HG03354 (cell line): ENCODE measurements at regions not wholly inside any gene's neighbourhood (a gene's known extent, or its start where the extent isn't known, plus 50 kb on each side); places are given as distances from the start of the nearest gene placed in this dataset.
"Not testable (repeated sequence)": the region's sequence is repeated elsewhere in the genome, so short reads cannot be mapped to it uniquely, and the experiment has no call there.

Source experiments
- ATAC-seq: cut with Tn5 transposase; IDR thresholded peaks from one replicate; pipeline ENCODE4 v1.9.1; 2021; ENCODE audit warnings: mild to moderate bottlenecking; ENCODE audit not compliant: unreplicated experiment, poor library complexity, severe bottlenecking

GRCh38 chr5:176018598-176018997 lies 50.5 kb upstream of the THOC3 start:
- ATAC-seq, result not testable (repeated sequence)

DNA sequence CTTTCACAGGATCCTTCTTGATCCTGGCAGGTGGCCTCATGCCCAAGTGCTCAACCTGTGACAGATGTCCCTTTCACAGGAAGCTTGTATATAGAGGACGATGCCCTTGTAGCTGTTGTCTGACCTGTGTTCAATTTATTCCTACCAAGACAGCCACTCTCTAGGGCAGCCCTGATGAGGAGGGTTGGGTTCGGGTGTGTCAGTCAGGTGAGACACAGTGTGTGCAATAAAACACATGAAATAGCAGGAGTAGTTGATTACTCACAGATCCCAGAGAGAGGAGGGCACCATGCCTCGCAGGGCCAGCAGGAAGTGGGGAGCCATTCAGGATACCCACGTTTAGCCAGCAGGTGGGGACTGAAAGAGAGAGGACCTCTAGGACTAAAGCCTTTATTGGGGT lies 52.7 kb upstream of the THOC3 start:
- ATAC-seq, result not testable (repeated sequence)

DNA sequence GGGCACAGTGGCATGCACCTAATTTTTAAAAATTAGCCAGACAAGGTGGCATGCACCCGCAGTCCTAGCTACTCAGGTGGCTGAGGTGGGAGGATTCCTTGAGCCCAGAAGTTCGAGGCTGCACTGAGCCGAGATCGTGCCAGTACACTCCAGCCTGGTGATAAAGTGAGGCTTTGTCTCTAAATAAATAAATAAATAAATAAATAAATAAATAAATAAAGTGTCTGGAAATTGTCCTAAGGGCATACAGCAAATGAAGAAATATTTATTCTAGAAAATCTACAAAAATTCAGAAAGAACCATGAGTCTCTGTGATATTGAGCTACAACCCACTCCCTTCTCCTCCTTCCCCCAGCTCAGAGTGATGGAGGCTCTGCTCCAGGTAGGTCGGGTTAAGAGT lies 55.4 kb upstream of the THOC3 start:
- ATAC-seq, result not testable (repeated sequence)

GRCh38 chr5:176029445-176029844 lies 61.3 kb upstream of the THOC3 start:
- not testable (repeated sequence) for ATAC-seq

DNA sequence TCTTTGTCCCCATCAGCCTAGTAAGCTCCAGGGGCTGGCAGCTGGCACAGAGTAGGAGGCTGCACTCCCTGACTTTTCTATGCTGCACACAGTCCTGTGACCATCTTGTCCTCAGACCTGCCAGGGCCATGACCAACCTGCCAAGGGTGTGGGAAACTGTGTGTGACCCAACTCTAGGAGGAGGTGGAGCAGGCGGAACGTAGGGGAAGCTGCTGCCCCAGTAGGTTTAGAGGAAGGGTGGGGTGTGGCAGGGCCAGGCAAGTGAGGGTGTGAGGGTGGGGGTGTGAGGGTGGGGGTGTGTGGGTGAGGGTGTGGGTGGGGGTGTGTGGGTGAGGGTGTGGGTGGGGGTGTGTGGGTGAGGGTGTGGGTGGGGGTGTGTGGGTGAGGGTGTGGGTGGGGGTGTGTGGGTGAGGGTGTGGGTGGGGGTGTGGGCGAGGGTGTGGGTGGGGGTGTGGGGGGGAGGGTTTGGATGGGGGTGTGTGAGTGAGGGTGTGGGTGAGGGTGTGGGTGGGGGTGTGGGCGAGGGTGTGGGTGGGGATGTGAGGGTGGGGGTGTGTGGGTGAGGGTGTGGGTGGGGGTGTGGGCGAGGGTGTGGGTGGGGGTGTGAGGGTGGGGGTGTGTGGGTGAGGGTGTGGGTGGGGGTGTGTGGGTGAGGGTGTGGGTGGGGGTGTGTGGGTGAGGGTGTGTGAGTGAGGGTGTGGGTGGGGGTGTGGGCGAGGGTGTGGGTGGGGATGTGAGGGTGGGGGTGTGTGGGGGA lies 62.4 kb upstream of the THOC3 start:
- not testable (repeated sequence) for ATAC-seq

DNA sequence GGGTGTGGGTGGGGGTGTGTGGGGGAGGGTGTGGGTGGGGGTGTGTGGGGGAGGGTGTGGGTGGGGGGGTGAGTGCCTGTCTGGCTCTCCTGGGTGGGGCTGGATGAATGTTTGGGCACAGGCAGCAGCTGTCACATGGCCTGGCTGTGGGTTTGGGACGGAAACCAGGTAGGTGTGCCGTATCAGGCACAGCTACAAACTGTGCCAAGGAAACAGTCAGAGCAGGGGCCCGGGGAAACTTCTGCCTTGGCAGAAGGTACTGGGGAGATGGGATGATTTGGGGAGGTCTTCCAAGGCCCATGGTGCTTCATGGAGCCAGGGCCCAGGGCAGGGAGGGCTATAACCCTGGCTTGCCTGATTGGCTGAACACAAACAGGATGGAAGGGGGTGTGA lies 63.0 kb upstream of the THOC3 start:
- not testable (repeated sequence) for ATAC-seq

- not testable (repeated sequence) for ATAC-seq
Observed at GRCh38 chr5:176033186-176033585, 65.1 kb upstream of the THOC3 start.

GRCh38 chr5:176034407-176035200 lies 66.5 kb upstream of the THOC3 start:
- not testable (repeated sequence) for ATAC-seq

DNA sequence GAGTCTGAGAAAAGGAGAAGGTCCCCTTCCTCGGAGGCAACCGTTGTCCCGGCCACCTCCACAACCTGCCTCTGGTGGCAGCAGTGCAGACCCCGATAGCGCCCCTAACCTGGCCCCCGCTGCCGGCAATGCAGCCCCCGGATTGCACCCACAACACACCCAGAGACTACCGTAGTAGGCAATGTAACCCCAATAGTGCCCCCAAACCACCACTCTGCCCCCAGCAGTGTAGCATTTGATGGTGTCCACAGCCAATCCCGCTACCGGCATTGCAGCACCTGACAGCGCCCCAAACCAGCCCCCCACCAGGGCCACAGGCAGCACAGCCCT lies 67.1 kb upstream of the THOC3 start:
- ATAC-seq, result not testable (repeated sequence)

- not testable (repeated sequence) for ATAC-seq
Observed at GRCh38 chr5:176035816-176036308, 67.7 kb upstream of the THOC3 start.

DNA sequence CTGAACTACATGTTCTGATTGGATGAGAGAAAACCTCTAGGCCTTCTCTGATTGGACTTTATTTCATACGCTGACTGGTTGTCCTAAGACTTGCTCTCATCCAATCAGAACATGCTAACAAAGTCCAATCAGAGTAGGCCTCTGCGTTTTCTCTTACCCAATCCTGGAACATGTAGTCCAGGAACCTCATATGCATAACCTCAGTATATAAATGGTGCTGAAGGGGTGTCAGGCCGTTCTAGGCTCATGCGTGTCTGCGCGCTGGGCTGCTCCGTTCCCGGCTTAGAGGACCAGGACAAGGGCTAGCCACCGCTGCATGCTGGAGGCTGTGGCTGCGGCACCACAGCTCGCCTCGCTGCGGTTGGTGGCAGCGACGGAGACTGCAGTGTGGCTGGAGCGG lies 68.3 kb upstream of the THOC3 start:
- not testable (repeated sequence) for ATAC-seq

DNA sequence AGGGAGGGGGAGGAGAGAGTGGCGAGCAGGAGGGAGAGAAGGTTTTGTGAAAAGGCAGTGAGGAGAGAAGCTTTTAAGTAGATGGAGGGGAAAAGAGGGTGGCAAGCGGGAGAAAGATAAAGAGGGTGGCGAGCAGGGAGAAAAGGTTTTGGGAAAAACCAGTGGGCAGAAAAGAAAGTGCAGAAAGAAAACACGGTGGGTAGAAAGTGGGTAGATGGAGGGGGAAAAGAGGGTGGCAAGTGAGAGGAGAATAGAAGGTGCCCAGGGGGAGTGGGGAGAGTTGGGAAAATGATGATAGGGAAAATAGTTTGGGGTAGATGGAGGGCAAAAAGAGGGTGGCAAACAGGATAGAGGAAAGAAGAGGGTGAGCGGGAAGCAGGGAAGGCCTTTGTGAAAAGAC lies 69.1 kb upstream of the THOC3 start:
- ATAC-seq, result not testable (repeated sequence)

DNA sequence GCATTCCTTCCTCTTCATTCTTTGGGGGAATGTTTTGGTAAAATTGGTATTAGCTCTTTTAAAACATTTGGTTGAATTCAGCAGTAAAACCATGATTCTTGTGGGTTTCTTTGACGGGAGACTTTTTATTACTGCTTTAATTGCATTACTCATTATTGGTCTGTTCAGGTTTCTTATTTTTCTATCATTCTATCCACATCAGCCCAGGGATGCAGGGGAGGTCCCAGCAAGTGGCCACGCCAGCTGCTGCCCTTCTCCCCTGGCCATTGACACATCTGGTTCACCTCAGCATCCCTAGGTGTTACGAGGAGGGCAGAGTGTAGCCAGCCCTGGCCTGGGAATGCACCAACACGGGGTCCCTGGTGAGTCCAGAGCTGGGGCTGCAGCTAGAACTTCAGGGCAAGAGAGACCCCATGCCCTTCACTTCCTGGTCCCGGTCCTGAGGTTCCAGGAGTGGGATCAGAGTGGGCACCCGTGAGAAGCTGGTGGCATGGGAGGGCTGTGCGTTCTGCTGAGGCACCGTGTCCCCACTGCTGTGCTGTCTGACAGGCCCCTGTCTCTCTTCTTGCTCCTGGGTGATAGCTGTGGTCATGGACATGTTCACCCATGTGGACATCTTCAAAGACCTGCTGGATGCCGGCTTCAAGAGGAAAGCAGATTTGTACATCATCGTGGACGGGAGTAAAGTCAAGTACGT lies 72.1 kb upstream of the THOC3 start:
- not testable (repeated sequence) for ATAC-seq

- ATAC-seq, result not testable (repeated sequence)
Observed at GRCh38 chr5:176041248-176041994, 73.3 kb upstream of the THOC3 start.

DNA sequence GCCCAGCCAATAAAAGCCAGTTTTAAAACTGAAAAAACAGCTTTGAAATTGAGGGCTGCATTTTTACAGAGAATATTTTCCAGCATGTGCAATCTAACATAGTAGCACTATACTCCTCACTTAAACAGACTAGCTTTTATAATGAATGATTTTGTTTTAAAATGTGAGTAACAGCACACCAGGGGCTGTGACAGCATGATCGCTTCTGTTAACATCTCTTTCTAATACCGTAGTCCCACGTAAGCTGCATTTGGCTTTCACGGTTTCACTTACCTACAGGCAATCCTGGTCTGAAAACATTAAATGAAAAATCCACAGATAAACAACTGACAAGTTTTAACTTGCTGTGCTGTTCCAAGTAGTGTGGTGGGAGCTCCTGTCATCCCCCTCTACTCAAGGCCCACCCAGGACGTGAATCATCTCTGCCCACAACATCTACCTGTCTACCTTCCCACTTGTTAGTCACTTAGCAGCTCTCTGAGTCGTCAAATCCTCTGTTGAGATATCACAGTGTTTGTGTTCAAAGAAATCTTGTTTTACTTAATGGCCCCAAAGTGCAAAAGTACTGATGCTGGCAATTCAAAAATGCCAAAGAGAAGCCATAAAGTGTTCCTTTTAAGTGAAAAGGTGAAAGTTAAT lies 74.0 kb upstream of the THOC3 start:
- ATAC-seq, result not testable (repeated sequence)

DNA sequence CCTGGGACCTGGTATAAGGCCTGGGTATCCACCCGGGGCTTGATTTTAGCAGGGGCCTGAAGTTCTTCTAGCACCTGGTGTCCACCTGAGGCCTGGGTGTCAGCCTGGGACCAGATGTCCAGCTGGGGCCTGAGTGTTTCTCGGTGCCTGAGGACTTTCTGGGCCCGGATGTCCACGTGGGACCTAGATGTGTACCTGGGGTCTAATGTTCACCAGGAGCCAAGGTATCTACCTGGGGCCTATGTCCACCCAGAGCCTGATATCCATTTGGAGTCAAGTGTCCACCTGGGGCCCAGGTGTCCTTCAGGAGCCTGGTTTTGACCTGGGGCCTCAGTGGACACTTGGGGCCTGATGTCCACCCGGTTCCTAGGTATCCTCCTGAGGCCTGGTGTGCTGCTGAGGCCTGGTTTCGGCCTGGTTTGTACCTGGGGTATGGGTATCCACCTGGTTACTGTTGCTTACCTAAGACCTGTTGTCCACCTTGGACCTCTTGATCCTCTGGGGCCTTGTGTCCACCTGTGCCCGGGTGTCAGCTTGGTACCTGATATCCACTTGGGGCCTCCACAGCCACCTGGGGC lies 75.2 kb upstream of the THOC3 start:
- not testable (repeated sequence) for ATAC-seq

- ATAC-seq, result not testable (repeated sequence)
Observed at GRCh38 chr5:176043986-176044385, 75.9 kb upstream of the THOC3 start.

- ATAC-seq, result not testable (repeated sequence)
Observed at GRCh38 chr5:176044431-176044830, 76.3 kb upstream of the THOC3 start.

DNA sequence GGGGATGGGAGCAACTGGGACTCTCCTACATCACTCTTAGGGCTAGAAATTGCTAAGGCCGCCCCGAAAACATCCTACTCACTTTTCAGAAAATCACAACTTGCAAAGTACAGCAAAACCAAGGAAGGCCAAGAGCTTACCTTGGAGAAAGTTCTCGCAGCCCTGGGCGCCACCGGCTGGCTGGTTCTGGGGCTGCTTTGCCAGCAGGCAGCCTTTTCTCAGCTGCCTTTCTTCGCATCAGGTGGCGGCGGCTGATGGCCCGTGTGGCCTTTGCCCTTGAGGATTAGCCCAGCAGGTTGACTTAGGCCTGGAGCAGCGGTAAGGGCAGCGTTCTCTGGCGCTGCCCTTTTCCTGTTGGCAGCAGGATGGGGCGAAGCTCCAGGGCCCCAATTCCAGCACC lies 77.3 kb upstream of the THOC3 start:
- ATAC-seq, result not testable (repeated sequence)
